ENCODE measurements at regions not wholly inside any gene's neighbourhood (a gene's known extent, or its start where the extent isn't known, plus 50 kb on each side); places are given as distances from the start of the nearest gene placed in this dataset.

DNA sequence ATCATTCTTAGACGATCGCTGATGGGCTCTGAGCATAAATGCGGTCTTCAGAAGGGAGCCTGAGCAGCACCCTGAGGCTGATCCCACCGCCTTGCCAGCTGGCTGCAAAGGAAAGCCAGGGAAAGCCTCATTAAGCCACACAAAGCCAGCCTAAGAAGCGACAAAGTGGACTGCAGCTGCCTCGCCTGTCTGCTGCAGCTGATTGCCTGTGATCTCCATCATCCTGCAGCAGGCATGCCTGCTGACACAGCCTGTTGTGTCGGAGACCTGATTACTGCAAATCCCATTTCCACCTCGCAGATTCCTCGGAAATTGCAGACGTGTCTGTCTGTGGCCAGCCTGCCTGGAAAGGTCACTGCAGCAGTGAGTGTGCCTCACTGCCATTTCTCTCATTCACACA lies 1087.0 kb upstream of the AUTS2 start:
- Histone ChIP-seq H3K4me1 (ENCODE audit: insufficient read depth, low read length, poor library complexity, severe bottlenecking) (no peaks in the 10 kb centered on the region), H3K4me3 (ENCODE audit: low read depth, low read length, poor library complexity, severe bottlenecking) (no peak overlapping the region), H3K36me3 (ENCODE audit: insufficient read depth, low read length, poor library complexity, severe bottlenecking) (no peaks in the 10 kb centered on the region), H3K27ac (ENCODE audit: low read depth, low read length, poor library complexity, severe bottlenecking) (no peak overlapping the region), H3K9me3 (ENCODE audit: low read depth, low read length, poor library complexity, severe bottlenecking) (no peaks in the 10 kb centered on the region), H3K27me3 (replicated peaks; ENCODE audit: insufficient read depth, low read depth, low read length, poor library complexity) (no peaks in the 10 kb centered on the region)
- intact Hi-C loops (cut with micrococcal nuclease; ENCODE audit: unreplicated experiment): no loop called here
- BruUV-seq (replicated peaks): no TSS peak
- TF ChIP-seq, protein P1, sequence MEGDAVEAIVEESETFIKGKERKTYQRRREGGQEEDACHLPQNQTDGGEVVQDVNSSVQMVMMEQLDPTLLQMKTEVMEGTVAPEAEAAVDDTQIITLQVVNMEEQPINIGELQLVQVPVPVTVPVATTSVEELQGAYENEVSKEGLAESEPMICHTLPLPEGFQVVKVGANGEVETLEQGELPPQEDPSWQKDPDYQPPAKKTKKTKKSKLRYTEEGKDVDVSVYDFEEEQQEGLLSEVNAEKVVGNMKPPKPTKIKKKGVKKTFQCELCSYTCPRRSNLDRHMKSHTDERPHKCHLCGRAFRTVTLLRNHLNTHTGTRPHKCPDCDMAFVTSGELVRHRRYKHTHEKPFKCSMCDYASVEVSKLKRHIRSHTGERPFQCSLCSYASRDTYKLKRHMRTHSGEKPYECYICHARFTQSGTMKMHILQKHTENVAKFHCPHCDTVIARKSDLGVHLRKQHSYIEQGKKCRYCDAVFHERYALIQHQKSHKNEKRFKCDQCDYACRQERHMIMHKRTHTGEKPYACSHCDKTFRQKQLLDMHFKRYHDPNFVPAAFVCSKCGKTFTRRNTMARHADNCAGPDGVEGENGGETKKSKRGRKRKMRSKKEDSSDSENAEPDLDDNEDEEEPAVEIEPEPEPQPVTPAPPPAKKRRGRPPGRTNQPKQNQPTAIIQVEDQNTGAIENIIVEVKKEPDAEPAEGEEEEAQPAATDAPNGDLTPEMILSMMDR (conservative IDR thresholded peaks at IDR 0.05; ENCODE audit: low read depth, low read length): no peak
- no peak for TF ChIP-seq EZH2 (IDR thresholded peaks at IDR 0.05; ENCODE audit: borderline replicate concordance, low read depth, low read length, poor library complexity, severe bottlenecking)
- no peak for DNase-seq (ENCODE audit: low spot score)
- ChIA-PET POLR2A (ENCODE audit: low non-redundant PET) (no interaction called here), CTCF (no interaction called here)

DNA sequence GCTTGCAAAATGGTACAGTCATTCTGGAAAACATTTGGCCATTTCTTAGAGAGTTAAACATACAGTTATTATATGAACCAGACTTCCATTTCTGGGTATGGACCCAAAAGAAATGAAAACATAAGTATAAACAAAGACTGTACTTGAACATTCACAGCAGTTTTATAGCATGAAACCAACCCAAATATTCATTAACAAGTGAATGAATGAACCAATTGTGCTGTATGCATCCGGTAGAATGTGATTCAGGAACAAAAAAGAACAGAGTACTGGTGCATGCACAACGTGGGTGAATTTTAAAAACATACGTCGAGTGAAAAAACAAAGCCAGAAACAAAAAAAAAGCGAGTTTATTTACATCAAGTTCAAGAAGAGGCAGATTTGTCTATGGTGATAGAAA lies 1085.8 kb upstream of the AUTS2 start:
- no peaks in the 10 kb centered on the region for H3K27me3 ChIP-seq (replicated peaks; ENCODE audit: insufficient read depth, low read depth, low read length, poor library complexity)
- H3K9me3 ChIP-seq (ENCODE audit: low read depth, low read length, poor library complexity, severe bottlenecking): no peaks in the 10 kb centered on the region
- H3K27ac ChIP-seq (ENCODE audit: low read depth, low read length, poor library complexity, severe bottlenecking): no peak overlapping the region
- TF ChIP-seq EZH2 (IDR thresholded peaks at IDR 0.05; ENCODE audit: borderline replicate concordance, low read depth, low read length, poor library complexity, severe bottlenecking): no peak
- TF ChIP-seq, protein P1 (conservative IDR thresholded peaks at IDR 0.05; ENCODE audit: low read depth, low read length): no peak
- no peak overlapping the region for H3K4me3 ChIP-seq (ENCODE audit: low read depth, low read length, poor library complexity, severe bottlenecking)
- H3K4me1 ChIP-seq (ENCODE audit: insufficient read depth, low read length, poor library complexity, severe bottlenecking): no peaks in the 10 kb centered on the region
- no TSS peak for BruUV-seq (replicated peaks)
- H3K36me3 ChIP-seq (ENCODE audit: insufficient read depth, low read length, poor library complexity, severe bottlenecking): no peaks in the 10 kb centered on the region
- POLR2A ChIA-PET (ENCODE audit: low non-redundant PET): no interaction called here
- DNase-seq (ENCODE audit: low spot score): no peak
- intact Hi-C loops (cut with micrococcal nuclease; ENCODE audit: unreplicated experiment): no loop called here
- CTCF ChIA-PET: no interaction called here

DNA sequence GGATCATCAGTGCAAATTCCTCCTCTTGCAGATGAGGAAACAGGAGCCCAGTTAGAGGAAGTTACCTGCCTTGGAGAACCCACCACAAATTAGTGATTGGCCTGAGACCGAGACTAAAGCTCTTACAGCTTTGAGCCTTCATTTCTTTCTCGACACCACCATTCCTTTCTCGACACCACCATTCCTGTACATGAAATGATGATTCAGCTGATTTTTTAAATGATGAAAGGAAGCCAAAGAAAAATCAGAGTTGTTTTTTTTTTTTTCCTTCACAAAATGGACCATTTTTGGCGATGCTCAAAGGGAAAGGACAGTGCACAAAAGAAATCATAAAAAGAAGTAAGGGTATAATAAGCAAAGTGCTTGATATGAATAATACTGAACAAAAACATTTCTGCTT lies 1080.2 kb upstream of the AUTS2 start:
- ChIA-PET CTCF (no interaction called here), POLR2A (ENCODE audit: low non-redundant PET) (no interaction called here)
- intact Hi-C loops (cut with micrococcal nuclease; ENCODE audit: unreplicated experiment): no loop called here
- Histone ChIP-seq H3K27ac (ENCODE audit: low read depth, low read length, poor library complexity, severe bottlenecking) (no peak overlapping the region), H3K4me3 (ENCODE audit: low read depth, low read length, poor library complexity, severe bottlenecking) (no peak overlapping the region), H3K36me3 (ENCODE audit: insufficient read depth, low read length, poor library complexity, severe bottlenecking) (no peaks in the 10 kb centered on the region), H3K4me1 (ENCODE audit: insufficient read depth, low read length, poor library complexity, severe bottlenecking) (no peaks in the 10 kb centered on the region), H3K27me3 (replicated peaks; ENCODE audit: insufficient read depth, low read depth, low read length, poor library complexity) (no peaks in the 10 kb centered on the region), H3K9me3 (ENCODE audit: low read depth, low read length, poor library complexity, severe bottlenecking) (no peaks in the 10 kb centered on the region)
- TF ChIP-seq, protein P1 (conservative IDR thresholded peaks at IDR 0.05; ENCODE audit: low read depth, low read length): no peak
- no peak for TF ChIP-seq EZH2 (IDR thresholded peaks at IDR 0.05; ENCODE audit: borderline replicate concordance, low read depth, low read length, poor library complexity, severe bottlenecking)
- BruUV-seq (replicated peaks): no TSS peak
- DNase-seq (ENCODE audit: low spot score): no peak

Data from A673 (cell line).